GM10266 (cell line): ENCODE measurements at regions not wholly inside any gene's neighbourhood (a gene's known extent, or its start where the extent isn't known, plus 50 kb on each side); places are given as distances from the start of the nearest gene placed in this dataset.

ENCODE experiments used
- DNase-seq: peaks from one replicate; pipeline ENCODE4 v3.0.0; 2012; ENCODE audit errors: extremely low spot score
- TF ChIP-seq, protein P1 (sequence below): IDR thresholded peaks from 2 replicates; pipeline ENCODE4 v1.5.1; 2012; ENCODE audit warnings: mild to moderate bottlenecking, low read depth; ENCODE audit not compliant: control insufficient read depth, insufficient read depth; ENCODE audit errors: missing control alignments

- TF ChIP-seq, protein P1, sequence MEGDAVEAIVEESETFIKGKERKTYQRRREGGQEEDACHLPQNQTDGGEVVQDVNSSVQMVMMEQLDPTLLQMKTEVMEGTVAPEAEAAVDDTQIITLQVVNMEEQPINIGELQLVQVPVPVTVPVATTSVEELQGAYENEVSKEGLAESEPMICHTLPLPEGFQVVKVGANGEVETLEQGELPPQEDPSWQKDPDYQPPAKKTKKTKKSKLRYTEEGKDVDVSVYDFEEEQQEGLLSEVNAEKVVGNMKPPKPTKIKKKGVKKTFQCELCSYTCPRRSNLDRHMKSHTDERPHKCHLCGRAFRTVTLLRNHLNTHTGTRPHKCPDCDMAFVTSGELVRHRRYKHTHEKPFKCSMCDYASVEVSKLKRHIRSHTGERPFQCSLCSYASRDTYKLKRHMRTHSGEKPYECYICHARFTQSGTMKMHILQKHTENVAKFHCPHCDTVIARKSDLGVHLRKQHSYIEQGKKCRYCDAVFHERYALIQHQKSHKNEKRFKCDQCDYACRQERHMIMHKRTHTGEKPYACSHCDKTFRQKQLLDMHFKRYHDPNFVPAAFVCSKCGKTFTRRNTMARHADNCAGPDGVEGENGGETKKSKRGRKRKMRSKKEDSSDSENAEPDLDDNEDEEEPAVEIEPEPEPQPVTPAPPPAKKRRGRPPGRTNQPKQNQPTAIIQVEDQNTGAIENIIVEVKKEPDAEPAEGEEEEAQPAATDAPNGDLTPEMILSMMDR, result no peak
- no peak for DNase-seq
These were observed 167.7 kb upstream of the MRPS30 start for GRCh38 chr5:44640945-44641456.

DNA sequence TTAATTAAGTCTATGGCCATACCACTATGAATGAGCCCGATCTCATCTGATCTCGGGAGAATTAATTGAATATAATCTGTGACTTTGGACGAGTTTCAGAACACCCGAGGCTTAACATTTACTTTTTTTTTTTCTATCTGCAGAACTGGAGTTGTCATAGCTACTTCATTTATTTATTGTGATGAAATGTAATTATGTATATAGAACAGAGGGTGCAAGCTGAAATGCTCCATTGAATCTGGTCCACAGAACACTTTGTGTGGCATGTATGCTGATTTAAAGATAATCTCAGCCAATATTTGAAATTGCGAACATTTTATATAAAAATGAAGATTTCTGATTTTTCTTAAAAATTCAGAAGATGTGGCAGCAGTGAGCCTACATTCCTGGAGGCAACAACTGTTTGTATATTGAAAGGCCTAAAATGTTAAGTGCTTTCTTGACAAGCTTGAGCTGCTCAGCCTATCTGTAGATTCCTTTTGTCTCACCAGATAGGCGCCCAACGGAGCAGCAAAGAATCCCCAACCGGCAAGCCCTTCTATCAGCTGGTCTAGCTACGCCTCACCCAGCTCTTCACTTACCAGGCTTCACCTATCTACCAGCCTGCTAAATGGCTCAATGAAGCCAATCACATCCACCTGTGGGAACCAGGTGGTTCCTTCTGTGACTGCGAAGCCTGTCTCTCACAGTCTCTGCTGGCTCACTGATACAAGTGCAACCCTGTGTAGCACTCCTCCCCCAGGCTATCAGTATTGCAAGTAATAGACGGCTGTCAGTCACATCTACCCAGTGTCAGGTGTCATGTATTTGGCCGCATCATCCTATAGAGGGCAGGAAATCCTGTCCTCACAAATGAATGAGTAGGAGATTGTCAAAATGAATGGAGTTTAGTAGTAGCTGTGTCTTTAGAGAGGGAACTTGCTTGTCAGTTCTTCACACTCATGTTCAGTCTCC lies 170.6 kb upstream of the MRPS30 start:
- TF ChIP-seq, protein P1, result no peak
- no peak for DNase-seq

- TF ChIP-seq, protein P1, result no peak
- DNase-seq, result no peak
These were observed 176.4 kb upstream of the MRPS30 start for GRCh38 chr5:44632344-44632743.

DNA sequence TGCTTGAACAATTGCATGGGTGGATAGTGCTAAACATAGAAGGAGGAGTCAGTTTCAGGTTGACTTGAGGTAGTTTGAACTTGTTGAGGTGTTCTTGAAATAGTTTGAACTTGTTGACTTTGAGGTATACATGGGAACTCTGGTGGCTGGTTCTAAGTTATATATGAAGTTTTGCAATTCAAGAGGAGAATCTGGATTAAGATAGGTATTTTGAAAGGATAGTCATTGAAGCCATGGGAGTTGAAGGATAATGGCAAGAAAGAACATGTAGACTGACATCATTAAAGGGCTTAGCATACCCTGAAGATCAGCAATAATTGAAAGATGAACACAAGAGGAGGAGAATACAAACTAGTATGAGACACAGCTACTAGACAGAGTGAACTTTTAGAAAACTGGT lies 181.9 kb upstream of the MRPS30 start:
- TF ChIP-seq, protein P1, result no peak
- DNase-seq, result no peak

DNA sequence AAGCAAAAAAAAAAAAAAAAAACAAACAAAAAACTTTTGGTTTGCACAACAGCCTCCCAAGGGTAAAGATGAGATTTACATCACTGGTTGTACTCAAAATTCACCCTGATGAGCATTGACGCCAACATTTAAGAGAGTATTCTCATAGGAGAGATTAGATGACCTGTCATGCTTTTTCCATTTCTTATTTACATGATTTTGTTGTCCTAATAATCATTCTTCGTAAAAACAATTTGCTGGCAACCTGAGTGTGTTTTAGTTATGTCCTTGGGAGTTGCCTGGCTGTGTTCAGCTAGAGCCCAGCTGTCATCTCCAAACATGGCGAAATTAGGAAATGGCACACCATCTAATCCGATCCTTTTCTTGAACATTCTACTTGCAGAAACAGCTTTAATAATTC lies 186.4 kb upstream of the MRPS30 start:
- no peak for DNase-seq
- TF ChIP-seq, protein P1, result no peak

GRCh38 chr5:44619875-44620610 lies 188.7 kb upstream of the MRPS30 start:
- TF ChIP-seq, protein P1, result no peak
- DNase-seq, result no peak
